Endothelial cell (in vitro differentiated cells): ENCODE measurements at regions not wholly inside any gene's neighbourhood (a gene's known extent, or its start where the extent isn't known, plus 50 kb on each side); places are given as distances from the start of the nearest gene placed in this dataset.

Experiments used
- DNase-seq: peaks from one replicate; pipeline ENCODE4 v3.0.0; 2021; ENCODE audit warnings: low spot score
- H3K27ac Mint-ChIP-seq: one replicate; pipeline ENCODE4 v1.8.0; 2021; ENCODE audit warnings: mixed read lengths, inconsistent platforms; ENCODE audit not compliant: unreplicated experiment
- H3K27me3 Mint-ChIP-seq: one replicate; pipeline ENCODE4 v1.8.0; 2021; ENCODE audit warnings: mild to moderate bottlenecking, moderate library complexity, mixed read lengths, inconsistent platforms; ENCODE audit not compliant: unreplicated experiment
- H3K36me3 Mint-ChIP-seq: one replicate; pipeline ENCODE4 v1.8.0; 2021; ENCODE audit warnings: mild to moderate bottlenecking, low read depth, mixed read lengths, inconsistent platforms; ENCODE audit not compliant: unreplicated experiment
- H3K4me1 Mint-ChIP-seq: one replicate; pipeline ENCODE4 v1.8.0; 2021; ENCODE audit warnings: mild to moderate bottlenecking, mixed read lengths, inconsistent platforms; ENCODE audit not compliant: unreplicated experiment
- H3K4me3 Mint-ChIP-seq: one replicate; pipeline ENCODE4 v1.8.0; 2021; ENCODE audit warnings: mild to moderate bottlenecking, mixed read lengths, inconsistent platforms; ENCODE audit not compliant: unreplicated experiment
- H3K9me3 Mint-ChIP-seq: one replicate; pipeline ENCODE4 v1.8.0; 2021; ENCODE audit warnings: mixed read lengths, inconsistent platforms; ENCODE audit not compliant: unreplicated experiment
- CTCF ChIP-seq: fragments of 200-600 bp; sonication (generic); IDR thresholded peaks from one replicate; pipeline ENCODE4 v1.5.0; 2021; ENCODE audit warnings: antibody characterized with exemption; ENCODE audit not compliant: unreplicated experiment

GRCh38 chr4:116702949-116703348 is 382.4 kb downstream of the TRAM1L1 start:
- peaks cover 2% of the 10 kb centered on the region for H3K27me3 Mint-ChIP-seq
- no peak overlapping the region for H3K4me3 Mint-ChIP-seq
- DNase-seq = no peak
- H3K9me3 Mint-ChIP-seq = no peaks in the 10 kb centered on the region
- no peak for TF ChIP-seq CTCF
- H3K4me1 Mint-ChIP-seq = no peaks in the 10 kb centered on the region
- no peak overlapping the region for H3K27ac Mint-ChIP-seq
- H3K36me3 Mint-ChIP-seq = no peaks in the 10 kb centered on the region

GRCh38 chr4:116688536-116688935 is 396.8 kb downstream of the TRAM1L1 start:
- no peak overlapping the region for H3K4me3 Mint-ChIP-seq
- no peak for TF ChIP-seq CTCF
- no peaks in the 10 kb centered on the region for H3K27me3 Mint-ChIP-seq
- DNase-seq = no peak
- H3K9me3 Mint-ChIP-seq = no peaks in the 10 kb centered on the region
- no peak overlapping the region for H3K27ac Mint-ChIP-seq
- no peaks in the 10 kb centered on the region for H3K36me3 Mint-ChIP-seq
- no peaks in the 10 kb centered on the region for H3K4me1 Mint-ChIP-seq

DNA sequence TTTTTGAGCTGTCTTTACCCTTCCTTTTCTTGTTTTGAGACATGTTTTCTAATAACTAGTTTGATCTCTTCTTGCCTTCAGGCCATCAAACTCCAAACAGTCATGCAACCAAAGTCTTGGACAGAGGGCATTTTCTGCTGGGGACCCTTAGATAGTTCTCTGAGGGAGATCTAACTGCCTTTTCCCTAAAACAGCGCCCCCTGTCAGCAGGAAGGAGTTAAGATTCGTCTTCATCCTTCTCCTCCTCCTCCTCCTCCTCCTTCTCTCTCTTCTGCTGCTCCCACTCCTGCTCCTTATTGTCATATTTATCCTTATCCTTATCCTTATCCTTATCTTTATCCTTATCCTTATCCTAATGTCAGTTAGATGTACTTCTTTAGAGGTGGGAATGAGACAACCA is 417.2 kb downstream of the TRAM1L1 start:
- Mint-ChIP-seq H3K27ac (no peak overlapping the region), H3K4me1 (no peaks in the 10 kb centered on the region), H3K4me3 (no peak overlapping the region), H3K9me3 (no peaks in the 10 kb centered on the region), H3K36me3 (no peaks in the 10 kb centered on the region), H3K27me3 (peaks cover 2% of the 10 kb centered on the region)
- no peak for DNase-seq
- TF ChIP-seq CTCF = peak; percentile 19

GRCh38 chr4:116665716-116666115 is 419.7 kb downstream of the TRAM1L1 start:
- H3K27ac Mint-ChIP-seq = no peak overlapping the region
- no peak overlapping the region for H3K4me3 Mint-ChIP-seq
- no peaks in the 10 kb centered on the region for H3K4me1 Mint-ChIP-seq
- H3K9me3 Mint-ChIP-seq = no peaks in the 10 kb centered on the region
- TF ChIP-seq CTCF = no peak
- H3K27me3 Mint-ChIP-seq = peaks cover 2% of the 10 kb centered on the region
- no peaks in the 10 kb centered on the region for H3K36me3 Mint-ChIP-seq
- DNase-seq = no peak

GRCh38 chr4:116664198-116664597 is 421.2 kb downstream of the TRAM1L1 start:
- Mint-ChIP-seq H3K27me3 (peaks cover 2% of the 10 kb centered on the region), H3K9me3 (no peaks in the 10 kb centered on the region), H3K36me3 (no peaks in the 10 kb centered on the region), H3K4me3 (no peak overlapping the region), H3K27ac (no peak overlapping the region), H3K4me1 (no peaks in the 10 kb centered on the region)
- DNase-seq = no peak
- no peak for TF ChIP-seq CTCF
